Inflammatory macrophage treated with lipopolysaccharide for 4 hours (primary cell): ENCODE measurements at regions not wholly inside any gene's neighbourhood (a gene's known extent, or its start where the extent isn't known, plus 50 kb on each side); places are given as distances from the start of the nearest gene placed in this dataset.
A peak's percentile ranks its signal among the peaks of the same experiment; 100 is the strongest.
"Not testable (repeated sequence)": the region's sequence is repeated elsewhere in the genome, so short reads cannot be mapped to it uniquely, and the experiment has no call there.

Experiments
- DNase-seq: peaks from one replicate; pipeline ENCODE4 v3.0.0-alpha.2; 2020

- DNase-seq = no peak
These were observed 344.8 kb upstream of the CCL2 start for GRCh38 chr17:33910200-33910857.

- DNase-seq = no peak
These were observed 341.0 kb upstream of the CCL2 start for GRCh38 chr17:33914125-33914524.

GRCh38 chr17:33922971-33923370 is 332.1 kb upstream of the CCL2 start:
- no peak for DNase-seq

- DNase-seq = no peak
These were observed 331.0 kb upstream of the CCL2 start for GRCh38 chr17:33924104-33924503.

GRCh38 chr17:33925649-33926048 is 329.4 kb upstream of the CCL2 start:
- DNase-seq = peak; percentile 18

GRCh38 chr17:33927732-33928133 is 327.4 kb upstream of the CCL2 start:
- no peak for DNase-seq

GRCh38 chr17:33929181-33929724 is 325.8 kb upstream of the CCL2 start:
- no peak for DNase-seq

GRCh38 chr17:33931148-33931814 is 323.8 kb upstream of the CCL2 start:
- not testable (repeated sequence) for DNase-seq

GRCh38 chr17:33932996-33933395 is 322.1 kb upstream of the CCL2 start:
- no peak for DNase-seq

GRCh38 chr17:33933576-33933975 is 321.5 kb upstream of the CCL2 start:
- DNase-seq = no peak

- DNase-seq = no peak
These were observed 320.4 kb upstream of the CCL2 start for GRCh38 chr17:33934696-33935095.

- DNase-seq = no peak
These were observed 319.3 kb upstream of the CCL2 start for GRCh38 chr17:33935822-33936221.

- DNase-seq = no peak
These were observed 318.3 kb upstream of the CCL2 start for GRCh38 chr17:33936764-33937163.

GRCh38 chr17:33939959-33940358 is 315.1 kb upstream of the CCL2 start:
- no peak for DNase-seq

- no peak for DNase-seq
These were observed 314.2 kb upstream of the CCL2 start for GRCh38 chr17:33940769-33941370.

- DNase-seq = no peak
These were observed 313.3 kb upstream of the CCL2 start for GRCh38 chr17:33941744-33942143.

- DNase-seq = no peak
These were observed 312.7 kb upstream of the CCL2 start for GRCh38 chr17:33942414-33942813.

GRCh38 chr17:33944412-33944811 is 310.7 kb upstream of the CCL2 start:
- no peak for DNase-seq

GRCh38 chr17:33944826-33945225 is 310.3 kb upstream of the CCL2 start:
- no peak for DNase-seq

GRCh38 chr17:33945646-33946546 is 309.2 kb upstream of the CCL2 start:
- DNase-seq = no peak

- DNase-seq = no peak
These were observed 307.3 kb upstream of the CCL2 start for GRCh38 chr17:33947762-33948161.

GRCh38 chr17:33948309-33948708 is 306.8 kb upstream of the CCL2 start:
- DNase-seq = no peak

- no peak for DNase-seq
These were observed 306.0 kb upstream of the CCL2 start for GRCh38 chr17:33949100-33949499.
